Activated T-cell treated with anti-CD3 and anti-CD28 coated beads, Interleukin-2, amount 50 U/mL, for 4 hours (primary cell): ENCODE measurements at regions not wholly inside any gene's neighbourhood (a gene's known extent, or its start where the extent isn't known, plus 50 kb on each side); places are given as distances from the start of the nearest gene placed in this dataset.

ENCODE experiments used
- ATAC-seq, 2 donors: fragments of 200-7000 bp; cut with Tn5 transposase; one replicate each; pipeline ENCODE4 v1.10.0; 2021
- DNase-seq: peaks from one replicate; pipeline ENCODE4 v3.0.0-alpha.2; 2020
- H3K27me3 Mint-ChIP-seq: one replicate; pipeline ENCODE4 v1.8.0; 2021; ENCODE audit warnings: low read depth, mixed read lengths
- H3K36me3 Mint-ChIP-seq: one replicate; pipeline ENCODE4 v1.8.0; 2022; ENCODE audit warnings: mixed read lengths; ENCODE audit not compliant: insufficient read depth
- H3K4me1 Mint-ChIP-seq: one replicate; pipeline ENCODE4 v1.8.0; 2021; ENCODE audit warnings: low read depth, mixed read lengths
- H3K4me3 Mint-ChIP-seq: one replicate; pipeline ENCODE4 v1.8.0; 2021; ENCODE audit warnings: mild to moderate bottlenecking, moderate library complexity, mixed read lengths
- H3K9me3 Mint-ChIP-seq: one replicate; pipeline ENCODE4 v1.8.0; 2021; ENCODE audit warnings: mixed read lengths

DNA sequence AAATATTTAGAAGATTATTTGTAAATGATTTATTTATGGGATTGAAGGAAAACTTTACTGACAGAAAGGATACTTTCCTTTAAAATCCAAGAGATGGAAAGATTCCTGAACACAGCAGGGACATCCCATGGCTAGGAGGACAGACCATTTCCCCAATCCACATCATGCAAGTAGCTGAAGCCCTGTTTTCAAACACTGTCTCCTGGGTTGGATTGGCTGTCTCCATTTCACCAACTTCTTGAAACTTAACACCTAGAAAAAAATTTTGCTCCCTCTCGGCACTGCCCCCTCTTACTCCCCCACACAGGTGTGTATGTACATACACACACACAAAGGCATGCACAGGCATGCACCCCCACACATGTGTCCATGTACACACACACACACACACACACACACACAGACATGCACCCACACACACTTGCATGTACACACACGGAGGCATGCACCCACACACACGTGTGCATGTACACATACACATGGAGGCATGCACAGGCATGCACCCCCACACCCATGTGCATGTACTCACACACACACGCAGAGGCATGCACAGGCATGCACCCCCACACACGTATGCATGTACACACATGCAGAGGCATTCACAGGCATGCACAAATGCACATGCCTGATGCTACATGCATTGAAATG lies 320.0 kb downstream of the CHRM3 start:
- Mint-ChIP-seq H3K27me3 (no peaks in the 10 kb centered on the region), H3K4me1 (peaks cover 26% of the 10 kb centered on the region), H3K9me3 (no peaks in the 10 kb centered on the region), H3K36me3 (peaks cover 42% of the 10 kb centered on the region), H3K4me3 (no peak overlapping the region)
- no peak for ATAC-seq
- no peak for DNase-seq

GRCh38 chr1:239707615-239708014 lies 321.2 kb downstream of the CHRM3 start:
- DNase-seq: no peak
- Mint-ChIP-seq H3K27me3 (no peaks in the 10 kb centered on the region), H3K4me3 (no peak overlapping the region), H3K36me3 (peaks cover 49% of the 10 kb centered on the region), H3K9me3 (no peaks in the 10 kb centered on the region), H3K4me1 (peaks cover 32% of the 10 kb centered on the region)
- ATAC-seq: no peak

- H3K9me3 Mint-ChIP-seq: no peaks in the 10 kb centered on the region
Observed at GRCh38 chr1:239708622-239709021, 322.3 kb downstream of the CHRM3 start.

GRCh38 chr1:239711768-239712167 lies 325.4 kb downstream of the CHRM3 start:
- Mint-ChIP-seq H3K4me1 (peaks cover 27% of the 10 kb centered on the region), H3K9me3 (no peaks in the 10 kb centered on the region), H3K4me3 (no peak overlapping the region)

More at GRCh38 chr1:239708622-239709021, 322.3 kb downstream of the CHRM3 start:
- peaks cover 32% of the 10 kb centered on the region for H3K4me1 Mint-ChIP-seq
- ATAC-seq: no peak
- no peak for DNase-seq
- peaks cover 51% of the 10 kb centered on the region for H3K36me3 Mint-ChIP-seq
- H3K4me3 Mint-ChIP-seq: no peak overlapping the region
- H3K27me3 Mint-ChIP-seq: no peaks in the 10 kb centered on the region

GRCh38 chr1:239717097-239717917 lies 330.9 kb downstream of the CHRM3 start:
- no peaks in the 10 kb centered on the region for H3K27me3 Mint-ChIP-seq
- DNase-seq (no peak), ATAC-seq (no peak)
- H3K4me3 Mint-ChIP-seq: no peak overlapping the region
- H3K9me3 Mint-ChIP-seq: no peaks in the 10 kb centered on the region
- H3K4me1 Mint-ChIP-seq: peaks cover 33% of the 10 kb centered on the region
- H3K36me3 Mint-ChIP-seq: peaks cover 3% of the 10 kb centered on the region

More at GRCh38 chr1:239711768-239712167, 325.4 kb downstream of the CHRM3 start:
- no peak for ATAC-seq
- no peak for DNase-seq
- peaks cover 32% of the 10 kb centered on the region for H3K36me3 Mint-ChIP-seq
- no peaks in the 10 kb centered on the region for H3K27me3 Mint-ChIP-seq

GRCh38 chr1:239717918-239718184 lies 331.5 kb downstream of the CHRM3 start:
- H3K4me3 Mint-ChIP-seq: no peak overlapping the region
- no peak for DNase-seq

DNA sequence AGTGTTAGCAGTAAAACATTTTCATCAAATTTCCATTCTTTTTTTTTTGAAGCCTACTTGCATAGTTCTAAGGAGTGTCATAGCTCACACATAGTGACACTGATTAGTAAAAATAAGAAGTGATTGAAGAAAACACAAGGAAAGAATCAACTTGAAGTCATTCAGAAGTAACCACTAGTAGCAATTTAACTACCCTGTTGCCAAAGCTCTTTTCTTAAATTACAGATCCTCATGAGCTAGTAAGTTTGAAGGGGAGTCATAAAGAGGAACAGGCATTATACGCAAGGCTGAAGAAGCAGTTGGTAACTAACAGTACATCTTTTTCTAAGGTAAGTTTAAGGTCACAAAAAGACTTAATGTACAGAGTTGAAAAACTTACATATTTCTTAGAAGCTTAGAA lies 332.2 kb downstream of the CHRM3 start:
- H3K36me3 Mint-ChIP-seq: no peaks in the 10 kb centered on the region
- peak; percentile 24 to 33 for ATAC-seq
- peaks cover 36% of the 10 kb centered on the region for H3K4me1 Mint-ChIP-seq

More at GRCh38 chr1:239717918-239718184, 331.5 kb downstream of the CHRM3 start:
- Mint-ChIP-seq H3K9me3 (no peaks in the 10 kb centered on the region), H3K27me3 (no peaks in the 10 kb centered on the region), H3K36me3 (peaks cover 2% of the 10 kb centered on the region), H3K4me1 (peaks cover 35% of the 10 kb centered on the region)
- no peak for ATAC-seq

DNA sequence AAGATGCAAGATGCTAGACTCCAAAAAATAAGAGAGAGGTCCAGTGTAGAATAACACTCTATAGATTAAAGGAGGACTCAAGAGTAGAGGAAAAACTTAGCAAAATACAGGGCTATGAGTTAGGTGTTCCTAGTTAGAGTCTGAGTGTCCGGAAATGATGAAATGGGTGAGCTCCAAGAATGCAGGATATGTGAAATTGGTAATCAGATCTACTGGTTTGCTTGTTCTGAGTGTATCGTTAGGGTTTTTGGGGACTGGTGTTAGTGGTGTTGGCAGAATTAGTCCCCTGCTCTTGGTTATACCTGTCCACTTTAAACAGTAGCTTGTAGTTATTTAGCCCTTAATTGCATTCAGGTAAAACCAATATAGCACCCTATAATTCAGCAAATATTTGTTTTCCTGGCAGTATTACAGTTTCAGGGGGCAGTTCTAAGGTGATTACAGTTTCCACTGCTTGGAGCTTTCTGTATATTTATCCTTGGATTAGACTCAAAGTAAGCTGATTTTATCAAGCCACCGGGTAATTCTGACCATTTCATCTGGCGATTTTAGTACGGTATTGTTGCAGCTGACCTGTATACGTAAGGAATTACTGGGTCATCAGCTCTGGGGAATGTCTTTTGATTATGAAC lies 332.7 kb downstream of the CHRM3 start:
- Mint-ChIP-seq H3K36me3 (no peaks in the 10 kb centered on the region), H3K27me3 (no peaks in the 10 kb centered on the region), H3K4me1 (peaks cover 40% of the 10 kb centered on the region), H3K4me3 (no peak overlapping the region), H3K9me3 (no peaks in the 10 kb centered on the region)
- no peak for DNase-seq
- peak; percentile 65 to 68 for ATAC-seq

More for the DNA sequence above, 332.2 kb downstream of the CHRM3 start:
- Mint-ChIP-seq H3K27me3 (no peaks in the 10 kb centered on the region), H3K9me3 (no peaks in the 10 kb centered on the region), H3K4me3 (no peak overlapping the region)
- DNase-seq: no peak

- Mint-ChIP-seq H3K4me1 (peaks cover 45% of the 10 kb centered on the region), H3K27me3 (no peaks in the 10 kb centered on the region), H3K4me3 (no peak overlapping the region), H3K9me3 (no peaks in the 10 kb centered on the region), H3K36me3 (no peaks in the 10 kb centered on the region)
- ATAC-seq (peak; percentile 39 to 50), DNase-seq (peak; percentile 30)
Observed at GRCh38 chr1:239719642-239720258, 333.4 kb downstream of the CHRM3 start.

DNA sequence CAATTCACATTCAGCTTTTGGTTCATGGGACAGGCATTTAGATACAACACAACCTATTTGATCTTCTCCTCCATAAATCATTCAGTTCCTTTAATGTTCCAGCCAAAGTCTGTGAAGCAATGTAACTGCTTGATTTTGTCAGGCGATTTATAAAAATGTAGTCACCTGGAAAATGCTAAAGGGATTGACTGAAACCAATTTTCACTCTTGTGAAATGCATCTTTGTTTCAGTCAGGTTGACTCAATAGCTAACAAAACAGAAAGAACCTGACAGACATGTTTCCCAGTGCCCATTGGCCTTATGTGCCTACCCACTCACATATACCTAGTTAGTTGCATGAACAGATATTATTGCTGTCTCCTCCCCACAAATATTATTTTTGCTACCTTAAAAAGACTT lies 335.7 kb downstream of the CHRM3 start:
- peaks cover 49% of the 10 kb centered on the region for H3K4me1 Mint-ChIP-seq
- ATAC-seq: peak; percentile 39 to 40

GRCh38 chr1:239723776-239724367 lies 337.5 kb downstream of the CHRM3 start:
- ATAC-seq (no peak), DNase-seq (no peak)
- no peaks in the 10 kb centered on the region for H3K27me3 Mint-ChIP-seq
- H3K36me3 Mint-ChIP-seq: peaks cover 2% of the 10 kb centered on the region
- H3K4me1 Mint-ChIP-seq: peaks cover 45% of the 10 kb centered on the region
- no peak overlapping the region for H3K4me3 Mint-ChIP-seq
- H3K9me3 Mint-ChIP-seq: peaks cover 5% of the 10 kb centered on the region

More for the DNA sequence above, 335.7 kb downstream of the CHRM3 start:
- H3K4me3 Mint-ChIP-seq: no peak overlapping the region
- H3K36me3 Mint-ChIP-seq: no peaks in the 10 kb centered on the region
- H3K27me3 Mint-ChIP-seq: no peaks in the 10 kb centered on the region
- DNase-seq: no peak
- H3K9me3 Mint-ChIP-seq: no peaks in the 10 kb centered on the region

GRCh38 chr1:239725371-239725770 lies 339.0 kb downstream of the CHRM3 start:
- peaks cover 2% of the 10 kb centered on the region for H3K36me3 Mint-ChIP-seq

GRCh38 chr1:239725933-239726332 lies 339.6 kb downstream of the CHRM3 start:
- H3K9me3 Mint-ChIP-seq: peaks cover 5% of the 10 kb centered on the region
- ATAC-seq: no peak
- no peaks in the 10 kb centered on the region for H3K27me3 Mint-ChIP-seq
- H3K36me3 Mint-ChIP-seq: peaks cover 2% of the 10 kb centered on the region
- H3K4me1 Mint-ChIP-seq: peaks cover 35% of the 10 kb centered on the region
- no peak overlapping the region for H3K4me3 Mint-ChIP-seq
- no peak for DNase-seq

More at GRCh38 chr1:239725371-239725770, 339.0 kb downstream of the CHRM3 start:
- H3K4me1 Mint-ChIP-seq: peaks cover 39% of the 10 kb centered on the region
- DNase-seq (no peak), ATAC-seq (no peak)
- H3K4me3 Mint-ChIP-seq: no peak overlapping the region
- peaks cover 5% of the 10 kb centered on the region for H3K9me3 Mint-ChIP-seq
- no peaks in the 10 kb centered on the region for H3K27me3 Mint-ChIP-seq

- Mint-ChIP-seq H3K9me3 (peaks cover 5% of the 10 kb centered on the region), H3K4me3 (no peak overlapping the region), H3K36me3 (peaks cover 2% of the 10 kb centered on the region), H3K27me3 (no peaks in the 10 kb centered on the region), H3K4me1 (peaks cover 6% of the 10 kb centered on the region)
- DNase-seq: no peak
- no peak for ATAC-seq
Observed at GRCh38 chr1:239730378-239730777, 344.0 kb downstream of the CHRM3 start.
